NT2/D1 (cell line): ENCODE measurements at regions not wholly inside any gene's neighbourhood (a gene's known extent, or its start where the extent isn't known, plus 50 kb on each side); places are given as distances from the start of the nearest gene placed in this dataset.

ENCODE experiments used
- SUZ12 ChIP-seq: IDR thresholded peaks from 2 replicates; pipeline ENCODE4 v1.6.1; 2011; ENCODE audit not compliant: insufficient read length, insufficient read depth; ENCODE audit errors: extremely low read depth
- YY1 ChIP-seq: IDR thresholded peaks from 2 replicates; pipeline ENCODE4 v1.6.1; 2011; ENCODE audit not compliant: insufficient read length, insufficient read depth
- ZNF274 ChIP-seq: IDR thresholded peaks from 2 replicates; pipeline ENCODE4 v1.6.1; 2011; ENCODE audit warnings: mild to moderate bottlenecking, low read depth, low read length

- TF ChIP-seq ZNF274 (no peak), YY1 (no peak), SUZ12 (no peak)
Observed at GRCh38 chr3:6437631-6438030, 423.3 kb upstream of the GRM7 start.
